Loucy (cell line): ENCODE measurements at regions not wholly inside any gene's neighbourhood (a gene's known extent, or its start where the extent isn't known, plus 50 kb on each side); places are given as distances from the start of the nearest gene placed in this dataset.

Source experiments
- H2AFZ ChIP-seq: fragments of 200-600 bp; sonication (generic); 2 replicates; pipeline ENCODE4 v1.6.0; 2016; ENCODE audit warnings: antibody characterized with exemption, mild to moderate bottlenecking, low read length, moderate library complexity
- H3F3A ChIP-seq: fragments of 200-600 bp; 2 replicates; pipeline ENCODE4 v1.6.0; 2016; ENCODE audit warnings: antibody characterized with exemption, low read depth, mild to moderate bottlenecking
- H3K27me3 ChIP-seq: fragments of 200-600 bp; sonication (generic); 2 replicates; pipeline ENCODE4 v1.6.1; 2014; ENCODE audit warnings: low read length, mild to moderate bottlenecking; ENCODE audit not compliant: insufficient read depth, poor library complexity, severe bottlenecking
- H3K36me3 ChIP-seq: fragments of 200-600 bp; sonication (generic); 2 replicates; pipeline ENCODE4 v1.6.1; 2016; ENCODE audit warnings: low read length; ENCODE audit not compliant: insufficient read depth
- H3K4me1 ChIP-seq: fragments of 200-600 bp; sonication (generic); 2 replicates; pipeline ENCODE4 v1.5.1; 2014; ENCODE audit warnings: low read length, mild to moderate bottlenecking; ENCODE audit not compliant: insufficient read depth, poor library complexity, severe bottlenecking
- H3K4me2 ChIP-seq: fragments of 200-600 bp; sonication (generic); 2 replicates; pipeline ENCODE4 v1.6.0; 2014; ENCODE audit warnings: antibody characterized with exemption, low read length, low read depth, mild to moderate bottlenecking; ENCODE audit not compliant: poor library complexity, severe bottlenecking
- H3K4me3 ChIP-seq: fragments of 200-600 bp; sonication (generic); 2 replicates; pipeline ENCODE4 v1.5.1; 2014; ENCODE audit warnings: low read length, mild to moderate bottlenecking, mixed read lengths; ENCODE audit not compliant: poor library complexity, severe bottlenecking
- H3K79me2 ChIP-seq: fragments of 200-600 bp; sonication (generic); 2 replicates; pipeline ENCODE4 v1.6.1; 2014; ENCODE audit warnings: low read length; ENCODE audit not compliant: insufficient read depth
- H3K9ac ChIP-seq: fragments of 200-600 bp; sonication (generic); 2 replicates; pipeline ENCODE4 v1.6.0; 2014; ENCODE audit warnings: mild to moderate bottlenecking, low read depth, low read length, moderate library complexity; ENCODE audit not compliant: poor library complexity, severe bottlenecking
- H3K9me2 ChIP-seq: fragments of 200-600 bp; sonication (generic); replicated peaks from 2 replicates; pipeline ENCODE4 v1.6.1; 2016; ENCODE audit warnings: low read depth, low read length, mixed read lengths
- H3K9me3 ChIP-seq: fragments of 200-600 bp; sonication (generic); 2 replicates; pipeline ENCODE4 v1.6.1; 2014; ENCODE audit warnings: mild to moderate bottlenecking, antibody characterized with exemption, low read length, low read depth; ENCODE audit not compliant: insufficient read depth
- H4K20me1 ChIP-seq: fragments of 200-600 bp; sonication (generic); 2 replicates; pipeline ENCODE4 v1.6.0; 2014; ENCODE audit warnings: antibody characterized with exemption, low read length, mild to moderate bottlenecking; ENCODE audit not compliant: insufficient read depth, poor library complexity, severe bottlenecking
- EZH2phosphoT487 ChIP-seq: fragments of 200-600 bp; IDR thresholded peaks from 2 replicates; pipeline ENCODE4 v1.6.1; 2018; ENCODE audit warnings: antibody characterized with exemption, mild to moderate bottlenecking, moderate library complexity, borderline replicate concordance
- TF ChIP-seq, protein P1 (sequence below): fragments of 200-600 bp; sonication (generic); conservative IDR thresholded peaks from 2 replicates; pipeline ENCODE4 v1.5.1; 2014; ENCODE audit warnings: mild to moderate bottlenecking, antibody characterized with exemption, low read length

DNA sequence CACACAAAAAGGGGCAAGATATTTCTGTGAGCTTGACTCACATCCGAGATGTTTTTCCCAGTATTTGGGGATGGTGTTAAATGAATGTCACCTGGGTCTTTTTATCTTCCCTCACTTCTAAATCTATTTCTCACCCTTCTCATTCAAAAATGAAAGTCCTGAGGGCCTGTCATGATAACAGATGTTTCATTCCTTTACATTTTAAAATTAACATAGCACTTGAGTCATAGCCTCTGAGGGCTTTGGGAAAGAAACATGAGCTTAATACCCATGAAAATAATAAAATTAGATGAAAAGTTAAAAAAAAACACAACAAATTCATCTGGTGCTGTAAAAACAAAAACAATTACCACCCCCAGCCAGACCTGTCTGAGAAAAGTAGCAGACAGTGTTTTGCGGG is 226.7 kb downstream of the HNMT start:
- H3K9ac ChIP-seq = no peak overlapping the region
- H3K4me3 ChIP-seq = no peak overlapping the region
- H3K4me1 ChIP-seq = no peaks in the 10 kb centered on the region
- H2AFZ ChIP-seq = no peak overlapping the region
- H4K20me1 ChIP-seq = no peaks in the 10 kb centered on the region
- H3K27me3 ChIP-seq = no peaks in the 10 kb centered on the region
- no peaks in the 10 kb centered on the region for H3K79me2 ChIP-seq
- H3K9me3 ChIP-seq = no peaks in the 10 kb centered on the region
- H3K4me2 ChIP-seq = no peak overlapping the region
- TF ChIP-seq, protein P1, sequence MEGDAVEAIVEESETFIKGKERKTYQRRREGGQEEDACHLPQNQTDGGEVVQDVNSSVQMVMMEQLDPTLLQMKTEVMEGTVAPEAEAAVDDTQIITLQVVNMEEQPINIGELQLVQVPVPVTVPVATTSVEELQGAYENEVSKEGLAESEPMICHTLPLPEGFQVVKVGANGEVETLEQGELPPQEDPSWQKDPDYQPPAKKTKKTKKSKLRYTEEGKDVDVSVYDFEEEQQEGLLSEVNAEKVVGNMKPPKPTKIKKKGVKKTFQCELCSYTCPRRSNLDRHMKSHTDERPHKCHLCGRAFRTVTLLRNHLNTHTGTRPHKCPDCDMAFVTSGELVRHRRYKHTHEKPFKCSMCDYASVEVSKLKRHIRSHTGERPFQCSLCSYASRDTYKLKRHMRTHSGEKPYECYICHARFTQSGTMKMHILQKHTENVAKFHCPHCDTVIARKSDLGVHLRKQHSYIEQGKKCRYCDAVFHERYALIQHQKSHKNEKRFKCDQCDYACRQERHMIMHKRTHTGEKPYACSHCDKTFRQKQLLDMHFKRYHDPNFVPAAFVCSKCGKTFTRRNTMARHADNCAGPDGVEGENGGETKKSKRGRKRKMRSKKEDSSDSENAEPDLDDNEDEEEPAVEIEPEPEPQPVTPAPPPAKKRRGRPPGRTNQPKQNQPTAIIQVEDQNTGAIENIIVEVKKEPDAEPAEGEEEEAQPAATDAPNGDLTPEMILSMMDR = no peak
- TF ChIP-seq EZH2phosphoT487 = no peak
- no peaks in the 10 kb centered on the region for H3K9me2 ChIP-seq
- H3K36me3 ChIP-seq = no peaks in the 10 kb centered on the region
- no peaks in the 10 kb centered on the region for H3F3A ChIP-seq

DNA sequence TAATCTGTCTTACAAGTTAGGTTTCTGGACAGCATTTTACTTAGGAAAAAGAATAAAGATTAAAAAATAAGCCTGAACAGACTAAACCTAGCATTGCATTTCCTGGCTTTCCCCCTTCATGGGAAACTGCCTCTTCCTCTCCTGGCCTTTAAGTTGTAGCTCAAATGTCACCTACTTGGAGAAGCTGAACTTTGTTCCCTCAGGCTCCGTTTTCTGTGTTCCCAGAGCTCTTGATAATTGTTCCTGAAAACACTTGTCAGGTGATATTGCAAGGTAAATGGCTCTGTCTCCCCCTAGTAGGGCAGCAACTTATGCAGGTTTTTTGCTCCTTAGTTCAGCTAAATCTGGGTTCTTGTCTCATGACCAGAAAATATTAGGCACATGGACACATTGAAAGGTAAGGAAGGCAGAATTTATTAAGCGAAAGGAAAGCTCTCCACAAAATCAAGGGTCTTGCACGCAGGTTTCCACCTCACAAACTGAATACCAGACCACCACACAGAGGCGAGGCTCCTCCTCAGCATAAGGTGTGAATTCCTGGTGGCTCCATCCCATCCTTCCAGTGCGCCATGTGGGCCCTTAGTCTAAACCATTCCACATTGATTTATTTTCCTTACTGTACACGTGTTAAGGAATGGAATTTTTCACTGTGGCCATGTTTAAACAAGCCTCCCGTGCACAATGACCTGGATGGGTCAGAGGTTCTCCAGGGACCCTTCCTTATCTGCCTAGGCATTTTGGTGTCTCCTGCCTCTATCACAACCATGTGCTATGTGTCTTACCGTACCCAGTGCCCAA is 229.3 kb downstream of the HNMT start:
- no peaks in the 10 kb centered on the region for H3K27me3 ChIP-seq
- no peak overlapping the region for H3K4me2 ChIP-seq

DNA sequence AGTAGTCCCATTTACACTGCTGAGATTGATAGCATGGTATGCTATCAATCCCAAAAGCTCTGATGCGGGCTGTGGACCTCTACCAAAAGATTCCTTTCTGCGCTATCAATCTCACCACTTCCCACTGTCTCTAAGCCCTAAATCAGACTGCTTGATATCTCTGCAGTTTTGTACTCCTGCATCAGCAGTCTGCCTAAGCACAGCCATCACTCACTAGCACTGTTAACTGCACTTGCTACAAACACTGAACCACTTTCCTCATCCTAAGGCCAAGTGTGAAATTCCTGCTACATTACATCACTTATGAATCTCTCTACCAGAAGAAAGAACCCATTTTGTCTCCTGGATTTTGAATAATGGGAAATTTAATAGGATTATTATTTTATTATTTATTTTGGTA is 237.0 kb downstream of the HNMT start:
- no peak overlapping the region for H2AFZ ChIP-seq
- H3K36me3 ChIP-seq = no peaks in the 10 kb centered on the region
- TF ChIP-seq, protein P1 = no peak
- no peak for TF ChIP-seq EZH2phosphoT487

More for the DNA sequence above, 229.3 kb downstream of the HNMT start:
- Histone ChIP-seq H3K4me1 (no peaks in the 10 kb centered on the region), H3K9ac (no peak overlapping the region), H3K36me3 (no peaks in the 10 kb centered on the region), H3K9me2 (no peaks in the 10 kb centered on the region), H3K9me3 (no peaks in the 10 kb centered on the region), H4K20me1 (no peaks in the 10 kb centered on the region), H3K79me2 (no peaks in the 10 kb centered on the region), H3K4me3 (no peak overlapping the region), H3F3A (no peaks in the 10 kb centered on the region), H2AFZ (no peak overlapping the region)
- TF ChIP-seq EZH2phosphoT487 = no peak
- TF ChIP-seq, protein P1 = no peak

More for the DNA sequence above, 237.0 kb downstream of the HNMT start:
- no peaks in the 10 kb centered on the region for H3K27me3 ChIP-seq
- H4K20me1 ChIP-seq = no peaks in the 10 kb centered on the region
- no peaks in the 10 kb centered on the region for H3K4me1 ChIP-seq
- no peak overlapping the region for H3K4me2 ChIP-seq
- no peaks in the 10 kb centered on the region for H3K9me3 ChIP-seq
- no peaks in the 10 kb centered on the region for H3K79me2 ChIP-seq
- no peak overlapping the region for H3K9ac ChIP-seq
- H3K9me2 ChIP-seq = no peaks in the 10 kb centered on the region
- H3K4me3 ChIP-seq = no peak overlapping the region
- no peaks in the 10 kb centered on the region for H3F3A ChIP-seq
